ENCODE measurements at regions not wholly inside any gene's neighbourhood (a gene's known extent, or its start where the extent isn't known, plus 50 kb on each side); places are given as distances from the start of the nearest gene placed in this dataset.
"Not testable (repeated sequence)": the region's sequence is repeated elsewhere in the genome, so short reads cannot be mapped to it uniquely, and the experiment has no call there.

GRCh38 chr7:16940776-16941175 is 59.0 kb upstream of the AGR3 start:
- no peaks in the 10 kb centered on the region for H3K27me3 Mint-ChIP-seq (ENCODE audit: low read depth)
- peaks cover 3% of the 10 kb centered on the region for H3K4me1 Mint-ChIP-seq
- no peak for DNase-seq (ENCODE audit: low spot score in 2 of 2, unreplicated experiment in 2 of 2)
- H3K27ac Mint-ChIP-seq, result no peak overlapping the region
- TF ChIP-seq CTCF (IDR thresholded peaks at IDR 0.05; ENCODE audit: unreplicated experiment), result no peak
- H3K36me3 Mint-ChIP-seq, result no peaks in the 10 kb centered on the region
- no peak overlapping the region for H3K4me3 Mint-ChIP-seq
- peaks cover 12% of the 10 kb centered on the region for H3K9me3 Mint-ChIP-seq

GRCh38 chr7:16942929-16943509 is 61.2 kb upstream of the AGR3 start:
- H3K36me3 Mint-ChIP-seq, result peaks cover 4% of the 10 kb centered on the region
- H3K27me3 Mint-ChIP-seq (ENCODE audit: low read depth), result no peaks in the 10 kb centered on the region
- no peak overlapping the region for H3K27ac Mint-ChIP-seq
- no peak for TF ChIP-seq CTCF (IDR thresholded peaks at IDR 0.05; ENCODE audit: unreplicated experiment)
- peaks cover 3% of the 10 kb centered on the region for H3K4me1 Mint-ChIP-seq
- no peak overlapping the region for H3K4me3 Mint-ChIP-seq
- H3K9me3 Mint-ChIP-seq, result peaks cover 24% of the 10 kb centered on the region
- no peak for DNase-seq (ENCODE audit: low spot score in 2 of 2, unreplicated experiment in 2 of 2)

DNA sequence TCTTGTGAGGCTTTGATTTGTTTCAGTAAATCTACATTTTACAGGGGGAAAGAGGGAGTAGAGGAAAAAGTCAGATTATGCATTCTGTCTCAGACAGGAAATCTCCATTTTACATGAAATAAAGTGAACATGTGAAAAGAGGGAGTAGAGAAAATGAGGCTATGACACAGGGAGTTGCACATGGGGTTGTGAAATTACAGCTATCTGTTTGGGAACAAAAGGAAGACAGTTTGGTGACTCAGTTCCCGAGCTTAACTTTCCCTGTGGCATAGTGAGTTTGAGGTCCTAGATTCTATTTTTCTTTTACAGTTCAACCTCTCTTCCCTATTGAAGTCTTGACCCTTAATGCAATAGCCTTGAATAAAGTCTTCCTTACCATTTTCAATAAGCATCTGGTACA is 63.2 kb upstream of the AGR3 start:
- no peak for DNase-seq (ENCODE audit: low spot score in 2 of 2, unreplicated experiment in 2 of 2)
- Mint-ChIP-seq H3K9me3 (peaks cover 38% of the 10 kb centered on the region), H3K4me1 (peaks cover 3% of the 10 kb centered on the region), H3K36me3 (peaks cover 6% of the 10 kb centered on the region), H3K27me3 (ENCODE audit: low read depth) (no peaks in the 10 kb centered on the region), H3K4me3 (no peak overlapping the region), H3K27ac (no peak overlapping the region)
- no peak for TF ChIP-seq CTCF (IDR thresholded peaks at IDR 0.05; ENCODE audit: unreplicated experiment)

DNA sequence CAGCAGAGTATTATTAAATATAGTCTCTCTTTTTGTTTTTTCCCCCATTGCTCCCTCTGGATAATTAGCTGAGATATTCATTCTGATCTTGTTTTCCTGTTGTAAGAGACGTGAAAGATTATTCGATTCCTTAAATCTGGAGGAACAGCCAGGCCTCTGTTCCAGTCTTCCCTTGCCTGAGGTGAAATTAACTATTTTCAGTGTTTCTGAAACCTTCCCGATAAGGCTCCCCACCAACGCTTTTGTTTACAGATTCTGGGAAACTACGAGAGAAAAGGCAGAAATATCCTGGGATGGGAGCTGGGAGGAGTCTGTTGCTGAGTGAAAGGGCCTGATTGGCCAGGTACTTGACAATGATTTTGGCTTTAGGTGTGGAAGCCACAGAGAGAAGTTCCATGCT is 63.6 kb upstream of the AGR3 start:
- no peak for DNase-seq (ENCODE audit: low spot score in 2 of 2, unreplicated experiment in 2 of 2)
- Mint-ChIP-seq H3K27me3 (ENCODE audit: low read depth) (no peaks in the 10 kb centered on the region), H3K36me3 (peaks cover 6% of the 10 kb centered on the region), H3K4me3 (no peak overlapping the region), H3K27ac (no peak overlapping the region), H3K9me3 (peaks cover 38% of the 10 kb centered on the region), H3K4me1 (peaks cover 3% of the 10 kb centered on the region)
- TF ChIP-seq CTCF (IDR thresholded peaks at IDR 0.05; ENCODE audit: unreplicated experiment), result no peak

GRCh38 chr7:16948110-16948509 is 66.3 kb upstream of the AGR3 start:
- H3K9me3 Mint-ChIP-seq, result peaks cover 38% of the 10 kb centered on the region
- not testable (repeated sequence) for H3K36me3 Mint-ChIP-seq; H3K4me3 Mint-ChIP-seq; DNase-seq (ENCODE audit: low spot score in 2 of 2, unreplicated experiment in 2 of 2); H3K27me3 Mint-ChIP-seq (ENCODE audit: low read depth); H3K27ac Mint-ChIP-seq; H3K4me1 Mint-ChIP-seq

DNA sequence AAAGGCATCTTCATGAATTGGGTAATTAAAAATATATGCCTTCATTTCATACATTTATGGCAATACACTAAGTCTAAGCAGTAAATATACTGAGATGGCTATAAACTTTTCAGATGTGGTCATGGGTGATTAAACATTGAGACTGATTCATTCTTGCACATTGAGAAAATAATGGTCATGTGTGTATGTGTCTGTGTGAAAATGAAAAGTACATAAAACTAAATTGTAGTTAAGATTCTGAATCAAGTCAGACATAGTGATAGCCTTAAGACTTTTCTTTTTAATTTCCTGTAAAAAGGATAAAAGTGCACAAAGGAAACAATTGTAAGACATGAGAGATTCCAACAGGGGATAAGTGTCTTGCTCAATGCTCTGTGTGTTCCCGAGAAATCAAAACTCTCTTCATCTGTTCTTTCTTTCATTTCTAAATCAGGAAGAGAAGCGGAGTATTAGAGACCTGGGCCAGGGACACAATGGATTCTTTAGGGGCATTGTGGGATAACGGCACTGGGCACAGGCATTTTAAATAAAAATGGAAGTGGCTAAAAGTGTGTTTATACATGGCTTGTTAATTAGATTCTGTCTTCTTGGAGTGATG is 69.8 kb upstream of the AGR3 start:
- Mint-ChIP-seq H3K27ac (no peak overlapping the region), H3K4me3 (no peak overlapping the region), H3K4me1 (no peaks in the 10 kb centered on the region), H3K36me3 (peaks cover 6% of the 10 kb centered on the region), H3K27me3 (ENCODE audit: low read depth) (no peaks in the 10 kb centered on the region), H3K9me3 (peaks cover 26% of the 10 kb centered on the region)
- no peak for TF ChIP-seq CTCF (IDR thresholded peaks at IDR 0.05; ENCODE audit: unreplicated experiment)
- DNase-seq (ENCODE audit: low spot score in 2 of 2, unreplicated experiment in 2 of 2), result no peak
